IMR-90 (cell line): ENCODE measurements at regions not wholly inside any gene's neighbourhood (a gene's known extent, or its start where the extent isn't known, plus 50 kb on each side); places are given as distances from the start of the nearest gene placed in this dataset.

ENCODE experiments used
- ATAC-seq: fragments of 200-7000 bp; cut with Tn5 transposase; 2 replicates; pipeline ENCODE4 v1.9.1; 2020; ENCODE audit warnings: low read depth, mild to moderate bottlenecking, moderate library complexity
- BruUV-seq: library from RNA; stranded (reverse); fragments of 400-500 nt; replicated peaks from 2 replicates; lab custom pipeline; 2021; lab: Mats Ljungman, UMichigan
- CTCF ChIA-PET: fragments of 300-600 bp; formaldehyde crosslinking; extraction: SDS; loops from one replicate; lab custom pipeline; 2021; ENCODE audit warnings: antibody characterized with exemption; lab: Yijun Ruan, JAX
- POLR2A ChIA-PET: fragments of 300-600 bp; sonication (Branson Sonifier 250); formaldehyde crosslinking; loops from one replicate; lab custom pipeline; 2022; ENCODE audit warnings: antibody characterized with exemption; ENCODE audit not compliant: unreplicated experiment; lab: Charles Lee
- DNase-seq: peaks from one replicate; pipeline ENCODE4 v3.0.0; 2013
- H2AFZ ChIP-seq: replicated peaks from 2 replicates; pipeline ENCODE3; 2013; ENCODE audit warnings: low read length, mild to moderate bottlenecking; ENCODE audit not compliant: poor library complexity
- H2AK5ac ChIP-seq: 2 replicates; pipeline ENCODE4 v1.6.1; 2013; ENCODE audit warnings: low read depth, low read length, inconsistent platforms
- H2AK9ac ChIP-seq: replicated peaks from 2 replicates; pipeline ENCODE3; 2013; ENCODE audit warnings: mild to moderate bottlenecking, low read depth, low read length, moderate library complexity; ENCODE audit not compliant: poor library complexity
- H2BK120ac ChIP-seq: 2 replicates; pipeline ENCODE4 v1.6.1; 2013; ENCODE audit warnings: low read depth, low read length, inconsistent platforms
- H2BK15ac ChIP-seq: 3 replicates; pipeline ENCODE4 v1.6.1; 2013; ENCODE audit warnings: low read depth, low read length, inconsistent platforms
- H2BK20ac ChIP-seq: 2 replicates; pipeline ENCODE4 v1.6.1; 2013; ENCODE audit warnings: low read depth, mild to moderate bottlenecking, inconsistent platforms, low read length, moderate library complexity
- H2BK5ac ChIP-seq: 2 replicates; pipeline ENCODE4 v1.6.1; 2013; ENCODE audit warnings: mild to moderate bottlenecking, low read depth, low read length, inconsistent platforms; ENCODE audit not compliant: poor library complexity, severe bottlenecking
- H3K14ac ChIP-seq: replicated peaks from 2 replicates; pipeline ENCODE4 v1.6.1; 2013; ENCODE audit warnings: low read depth, low read length, inconsistent platforms
- H3K18ac ChIP-seq: 2 replicates; pipeline ENCODE4 v1.6.1; 2013; ENCODE audit warnings: low read depth, low read length, control low read depth
- H3K23ac ChIP-seq: 2 replicates; pipeline ENCODE4 v1.6.1; 2013; ENCODE audit warnings: low read depth, low read length, inconsistent platforms
- H3K27ac ChIP-seq: 2 replicates; pipeline ENCODE4 v1.5.1; 2013; ENCODE audit warnings: mild to moderate bottlenecking, control low read depth, low read length; ENCODE audit not compliant: insufficient read depth
- H3K27me3 ChIP-seq: 2 replicates; pipeline ENCODE4 v1.6.1; 2013; ENCODE audit warnings: low read length; ENCODE audit not compliant: control insufficient read depth, insufficient read depth
- H3K36me3 ChIP-seq: 2 replicates; pipeline ENCODE4 v1.6.1; 2013; ENCODE audit warnings: low read length, mixed read lengths; ENCODE audit not compliant: control insufficient read depth, insufficient read depth
- H3K4ac ChIP-seq: 2 replicates; pipeline ENCODE4 v1.6.1; 2013; ENCODE audit warnings: low read depth, low read length, inconsistent platforms
- H3K4me1 ChIP-seq: 2 replicates; pipeline ENCODE4 v1.6.1; 2013; ENCODE audit warnings: low read length, mixed read lengths; ENCODE audit not compliant: control insufficient read depth, insufficient read depth
- H3K4me2 ChIP-seq: 2 replicates; pipeline ENCODE4 v1.6.1; 2013; ENCODE audit warnings: low read depth, mild to moderate bottlenecking, control low read depth, low read length, moderate library complexity
- H3K4me3 ChIP-seq: 2 replicates; pipeline ENCODE4 v1.5.1; 2013; ENCODE audit warnings: low read depth, mild to moderate bottlenecking, control low read depth, low read length, moderate library complexity; ENCODE audit not compliant: insufficient read depth
- H3K56ac ChIP-seq: 2 replicates; pipeline ENCODE4 v1.6.1; 2013; ENCODE audit warnings: low read length, inconsistent platforms; ENCODE audit not compliant: insufficient read depth; ENCODE audit errors: extremely low read depth
- H3K79me1 ChIP-seq, 2 experiments: 2 replicates each; pipeline ENCODE4 v1.6.1; 2013; ENCODE audit warnings: low read length in 2 of 2, inconsistent platforms in 1 of 2, low read depth in 1 of 2
- H3K9ac ChIP-seq: 2 replicates; pipeline ENCODE4 v1.6.1; 2013; ENCODE audit warnings: low read depth, low read length, control low read depth
- H3K9me1 ChIP-seq: 2 replicates; pipeline ENCODE4 v1.6.1; 2013; ENCODE audit warnings: low read length, inconsistent platforms; ENCODE audit not compliant: insufficient read depth
- H3K9me3 ChIP-seq: 2 replicates; pipeline ENCODE4 v1.6.1; 2013; ENCODE audit warnings: low read length; ENCODE audit not compliant: control insufficient read depth, insufficient read depth
- H4K20me1 ChIP-seq: 2 replicates; pipeline ENCODE4 v1.6.1; 2013; ENCODE audit warnings: low read length, inconsistent platforms; ENCODE audit not compliant: insufficient read depth
- H4K5ac ChIP-seq: 2 replicates; pipeline ENCODE4 v1.6.1; 2013; ENCODE audit warnings: mild to moderate bottlenecking, low read depth, low read length, control low read depth
- H4K8ac ChIP-seq, 2 experiments: 2 replicates each; pipeline ENCODE4 v1.6.1; 2013; ENCODE audit warnings: low read depth in 2 of 2, low read length in 2 of 2, control low read depth in 1 of 2, inconsistent platforms in 1 of 2
- H4K91ac ChIP-seq: 2 replicates; pipeline ENCODE4 v1.6.1; 2013; ENCODE audit warnings: low read depth, low read length, inconsistent platforms; ENCODE audit not compliant: insufficient read depth
- BHLHE40 ChIP-seq: fragments of 150-350 bp; IDR thresholded peaks from 2 replicates; pipeline ENCODE4 v1.6.1; 2016; ENCODE audit warnings: mild to moderate bottlenecking, low read depth, low read length
- CEBPB ChIP-seq: IDR thresholded peaks from 2 replicates; pipeline ENCODE4 v1.6.1; 2012; ENCODE audit warnings: low read depth, low read length, improper control_type of control experiment
- CHD1 ChIP-seq: IDR thresholded peaks from 2 replicates; pipeline ENCODE4 v1.6.1; 2012; ENCODE audit warnings: low read depth, low read length, improper control_type of control experiment
- CTCF ChIP-seq: conservative IDR thresholded peaks from 2 replicates; pipeline ENCODE4 v1.5.1; 2012; ENCODE audit warnings: mild to moderate bottlenecking, low read depth, low read length, improper control_type of control experiment
- ELK1 ChIP-seq: fragments of 150-350 bp; IDR thresholded peaks from 2 replicates; pipeline ENCODE4 v1.6.1; 2016; ENCODE audit warnings: low read depth, mild to moderate bottlenecking, low read length, moderate library complexity, borderline replicate concordance
- FOS ChIP-seq: fragments of 150-350 bp; IDR thresholded peaks from 2 replicates; pipeline ENCODE4 v1.6.1; 2016; ENCODE audit warnings: low read depth, low read length
- MAFK ChIP-seq: IDR thresholded peaks from 2 replicates; pipeline ENCODE4 v1.6.1; 2012; ENCODE audit warnings: low read depth, low read length, improper control_type of control experiment
- MXI1 ChIP-seq: IDR thresholded peaks from 2 replicates; pipeline ENCODE4 v1.6.1; 2012; ENCODE audit warnings: low read depth, mild to moderate bottlenecking, low read length, moderate library complexity, borderline replicate concordance
- NFE2L2 ChIP-seq: fragments of 150-350 bp; IDR thresholded peaks from 2 replicates; pipeline ENCODE4 v1.6.1; 2016; ENCODE audit warnings: low read depth, mild to moderate bottlenecking, low read length
- POLR2A ChIP-seq: IDR thresholded peaks from 2 replicates; pipeline ENCODE4 v1.6.1; 2012; ENCODE audit warnings: mild to moderate bottlenecking, low read depth, low read length
- RFX5 ChIP-seq: IDR thresholded peaks from 2 replicates; pipeline ENCODE4 v1.8.0; 2012; ENCODE audit warnings: low read depth, mild to moderate bottlenecking, low read length, moderate library complexity
- SMC3 ChIP-seq: fragments of 150-350 bp; IDR thresholded peaks from 2 replicates; pipeline ENCODE4 v1.6.1; 2016; ENCODE audit warnings: low read depth, mild to moderate bottlenecking, antibody characterized with exemption, low read length, moderate library complexity
- USF2 ChIP-seq: fragments of 150-350 bp; IDR thresholded peaks from 2 replicates; pipeline ENCODE4 v1.6.1; 2017; ENCODE audit warnings: mild to moderate bottlenecking, antibody characterized with exemption, low read length, low read depth
- dilution Hi-C: fragments of 300-500 bp; cut with HindIII; formaldehyde crosslinking; loops from one replicate; pipeline ENCODE4 v1.14.3; 2018; ENCODE audit warnings: low sequenced_read_pairs; ENCODE audit not compliant: unreplicated experiment
- in situ Hi-C: fragments of 300-500 bp; cut with MboI; formaldehyde crosslinking; loops from 3 replicates; pipeline ENCODE4 v1.14.3; 2019; ENCODE audit warnings: low sequenced_read_pairs, inconsistent platforms, mixed read lengths
- intact Hi-C: fragments of 100-400 bp; cut with micrococcal nuclease; formaldehyde crosslinking; loops from 2 replicates; pipeline ENCODE4 v1.10.0; 2022

- H3K4me3 ChIP-seq, result no peak overlapping the region
- dilution Hi-C loops (no loop called here), intact Hi-C loops (no loop called here), in situ Hi-C loops (no loop called here)
- H2BK15ac ChIP-seq, result no peak overlapping the region
- no peaks in the 10 kb centered on the region for H3K4me1 ChIP-seq
- no peak overlapping the region for H4K8ac ChIP-seq
- ChIA-PET POLR2A (no interaction called here), CTCF (no interaction called here)
- no peak overlapping the region for H2AFZ ChIP-seq
- no peak overlapping the region for H3K4me2 ChIP-seq
- no peaks in the 10 kb centered on the region for H3K36me3 ChIP-seq
- no peaks in the 10 kb centered on the region for H3K79me1 ChIP-seq
- H2BK5ac ChIP-seq, result no peak overlapping the region
- H3K56ac ChIP-seq, result no peak overlapping the region
- no peak overlapping the region for H3K14ac ChIP-seq
- H3K9ac ChIP-seq, result no peak overlapping the region
- no peak overlapping the region for H2AK9ac ChIP-seq
- DNase-seq (no peak), ATAC-seq (no peak)
- no peak overlapping the region for H3K4ac ChIP-seq
- H3K18ac ChIP-seq, result no peak overlapping the region
- H3K27me3 ChIP-seq, result no peaks in the 10 kb centered on the region
- H2BK120ac ChIP-seq, result no peak overlapping the region
- no peak overlapping the region for H3K27ac ChIP-seq
- no peak for TF ChIP-seq RFX5
- no peak for TF ChIP-seq CEBPB
- no peak for TF ChIP-seq FOS
- no peak for TF ChIP-seq POLR2A
- no peak for TF ChIP-seq USF2
- no peak for TF ChIP-seq MXI1
- no peak for TF ChIP-seq NFE2L2
- no peak for TF ChIP-seq BHLHE40
- no peak for TF ChIP-seq SMC3
- no peak for TF ChIP-seq CHD1
- no peak for TF ChIP-seq ELK1
- no peak for TF ChIP-seq CTCF
- TF ChIP-seq MAFK, result no peak
- peaks cover 4% of the 10 kb centered on the region for H3K9me3 ChIP-seq
- H2BK20ac ChIP-seq, result no peak overlapping the region
- H4K20me1 ChIP-seq, result no peaks in the 10 kb centered on the region
- H3K23ac ChIP-seq, result no peak overlapping the region
- no peaks in the 10 kb centered on the region for H3K9me1 ChIP-seq
- H4K5ac ChIP-seq, result no peak overlapping the region
- no TSS peak for BruUV-seq
- no peak overlapping the region for H4K91ac ChIP-seq
- no peak overlapping the region for H2AK5ac ChIP-seq
Measured at GRCh38 chr4:153969542-153969941, 180.7 kb upstream of the SFRP2 start.
